AG04449 (cell line): ENCODE measurements at regions not wholly inside any gene's neighbourhood (a gene's known extent, or its start where the extent isn't known, plus 50 kb on each side); places are given as distances from the start of the nearest gene placed in this dataset.

Experiments used
- CTCF ChIA-PET: fragments of 350-600 bp; formaldehyde crosslinking; extraction: SDS; loops from one replicate; lab custom pipeline; 2021; ENCODE audit warnings: antibody characterized with exemption; lab: Yijun Ruan, JAX
- POLR2A ChIA-PET: fragments of 400-600, 350-600 bp; formaldehyde crosslinking; extraction: SDS; loops from one replicate; lab custom pipeline; 2020; ENCODE audit warnings: antibody characterized with exemption, inconsistent platforms; lab: Yijun Ruan, JAX
- DNase-seq: peaks from one replicate; pipeline ENCODE4 v3.0.0-alpha.2; 2010; ENCODE audit warnings: low read depth, low spot score
- H3K4me3 ChIP-seq: 2 replicates; pipeline ENCODE4 v1.5.1; 2011; ENCODE audit warnings: low read depth, mild to moderate bottlenecking, control low read depth, low read length
- TF ChIP-seq, protein P1 (sequence below): IDR thresholded peaks from one replicate; pipeline ENCODE4 v1.5.1; 2011; ENCODE audit warnings: mild to moderate bottlenecking, moderate library complexity, low read length, control low read depth, inconsistent platforms; ENCODE audit not compliant: insufficient read depth; ENCODE audit errors: missing control alignments

DNA sequence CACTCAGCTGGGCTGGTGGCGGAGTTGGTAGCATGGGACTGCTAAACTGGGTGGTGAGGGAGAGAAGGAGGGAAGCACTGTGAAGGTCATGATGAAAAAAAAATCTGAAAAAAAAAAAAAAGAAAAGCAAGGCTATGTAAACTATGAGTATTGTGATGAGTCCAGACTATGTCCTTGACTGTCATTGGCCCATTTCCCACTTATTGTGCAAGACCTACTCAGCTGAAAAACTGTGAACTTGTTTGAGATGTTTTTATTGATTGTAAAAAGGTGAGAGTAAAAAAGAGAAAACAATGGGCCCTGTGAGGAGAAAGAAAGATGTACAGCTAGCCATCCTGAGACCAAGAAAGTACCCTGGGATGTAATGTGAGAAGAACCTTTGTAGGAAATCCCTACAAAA lies 798.4 kb upstream of the TENM4 start:
- CTCF ChIA-PET: no interaction called here
- POLR2A ChIA-PET: no interaction called here
- DNase-seq: no peak
- H3K4me3 ChIP-seq: no peak overlapping the region
- TF ChIP-seq, protein P1, sequence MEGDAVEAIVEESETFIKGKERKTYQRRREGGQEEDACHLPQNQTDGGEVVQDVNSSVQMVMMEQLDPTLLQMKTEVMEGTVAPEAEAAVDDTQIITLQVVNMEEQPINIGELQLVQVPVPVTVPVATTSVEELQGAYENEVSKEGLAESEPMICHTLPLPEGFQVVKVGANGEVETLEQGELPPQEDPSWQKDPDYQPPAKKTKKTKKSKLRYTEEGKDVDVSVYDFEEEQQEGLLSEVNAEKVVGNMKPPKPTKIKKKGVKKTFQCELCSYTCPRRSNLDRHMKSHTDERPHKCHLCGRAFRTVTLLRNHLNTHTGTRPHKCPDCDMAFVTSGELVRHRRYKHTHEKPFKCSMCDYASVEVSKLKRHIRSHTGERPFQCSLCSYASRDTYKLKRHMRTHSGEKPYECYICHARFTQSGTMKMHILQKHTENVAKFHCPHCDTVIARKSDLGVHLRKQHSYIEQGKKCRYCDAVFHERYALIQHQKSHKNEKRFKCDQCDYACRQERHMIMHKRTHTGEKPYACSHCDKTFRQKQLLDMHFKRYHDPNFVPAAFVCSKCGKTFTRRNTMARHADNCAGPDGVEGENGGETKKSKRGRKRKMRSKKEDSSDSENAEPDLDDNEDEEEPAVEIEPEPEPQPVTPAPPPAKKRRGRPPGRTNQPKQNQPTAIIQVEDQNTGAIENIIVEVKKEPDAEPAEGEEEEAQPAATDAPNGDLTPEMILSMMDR: no peak

DNA sequence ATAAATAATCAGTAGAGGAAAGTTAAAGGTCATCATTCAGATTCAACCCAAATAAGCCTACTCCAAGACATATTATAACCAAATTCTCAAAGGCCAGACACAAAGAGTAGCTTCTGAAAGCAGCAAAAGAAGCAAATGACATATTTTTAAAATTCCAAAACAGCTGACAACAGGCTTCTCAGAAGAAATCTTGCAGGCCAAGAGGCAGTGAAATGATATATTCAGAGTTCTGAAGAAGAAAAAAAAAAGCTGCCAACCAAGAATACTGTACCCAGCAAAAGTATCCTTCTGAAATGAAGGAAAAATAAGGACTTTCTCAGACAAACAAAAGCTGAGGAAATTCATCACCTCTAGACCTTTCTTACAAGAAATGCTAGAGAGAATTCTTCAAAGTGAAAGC lies 787.1 kb upstream of the TENM4 start:
- POLR2A ChIA-PET: no interaction called here
- H3K4me3 ChIP-seq: no peak overlapping the region
- CTCF ChIA-PET: no interaction called here
- TF ChIP-seq, protein P1: no peak
- DNase-seq: no peak

DNA sequence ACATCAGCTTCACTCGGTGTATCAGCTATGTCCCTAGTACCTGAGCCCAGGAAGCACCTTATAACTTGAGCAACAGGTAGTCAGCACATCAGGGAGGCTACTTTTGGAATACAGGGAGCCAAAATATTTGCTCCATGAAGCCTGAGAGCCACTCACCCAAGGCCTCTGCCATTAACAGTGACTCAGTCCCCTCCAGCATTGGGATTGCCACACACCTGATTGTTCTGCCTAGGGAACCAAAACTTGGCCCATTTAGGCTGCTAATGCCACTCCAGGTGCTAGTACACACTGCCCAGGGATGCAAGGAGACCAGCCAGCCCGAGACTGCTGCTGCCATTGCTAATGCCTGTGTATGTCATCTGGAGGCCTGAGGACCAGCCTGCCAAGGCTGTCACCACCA lies 773.6 kb upstream of the TENM4 start:
- TF ChIP-seq, protein P1: no peak

DNA sequence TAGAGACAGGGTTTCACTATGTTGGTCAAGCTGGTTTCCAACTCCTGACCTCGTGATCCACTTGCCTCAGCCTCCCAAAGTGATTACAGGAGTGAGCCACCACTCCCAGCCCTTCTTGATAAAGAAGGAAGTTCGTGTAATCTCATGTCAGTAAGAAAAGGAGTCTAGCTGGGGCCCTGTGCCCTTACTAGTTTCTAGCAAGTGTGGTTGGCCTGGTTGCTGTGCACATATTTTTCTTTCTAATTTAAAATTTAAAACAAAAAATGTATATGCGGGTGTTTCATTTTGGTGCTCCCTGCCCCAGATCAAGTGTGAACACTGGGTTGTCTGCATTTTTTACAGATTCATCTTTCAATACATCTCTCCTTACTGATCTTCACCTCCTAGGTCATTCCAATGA lies 770.8 kb upstream of the TENM4 start:
- POLR2A ChIA-PET: no interaction called here
- CTCF ChIA-PET: no interaction called here
- TF ChIP-seq, protein P1: no peak
- no peak for DNase-seq
- no peak overlapping the region for H3K4me3 ChIP-seq

More for the DNA sequence above, 773.6 kb upstream of the TENM4 start:
- no peak overlapping the region for H3K4me3 ChIP-seq
- ChIA-PET CTCF (no interaction called here), POLR2A (no interaction called here)
- DNase-seq: no peak

DNA sequence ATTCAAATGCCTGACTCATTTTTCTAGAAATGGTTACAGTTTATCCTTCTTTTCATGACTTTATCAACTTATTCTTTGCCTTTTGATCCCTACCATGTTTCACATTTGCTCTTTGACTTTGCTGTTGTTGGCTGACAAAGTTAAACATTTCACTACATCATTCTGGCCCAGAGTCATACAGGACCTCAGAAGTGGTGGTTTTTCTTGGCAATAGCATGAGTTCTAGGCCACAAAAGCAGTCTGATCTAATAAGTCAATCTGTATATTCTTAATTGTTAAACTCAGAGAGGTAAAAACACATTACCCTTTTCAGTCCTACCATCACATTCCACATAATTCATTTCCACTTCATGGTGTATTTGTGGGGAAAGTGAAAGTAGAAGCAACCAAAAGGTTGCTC lies 763.2 kb upstream of the TENM4 start:
- no peak for DNase-seq
- ChIA-PET CTCF (no interaction called here), POLR2A (no interaction called here)
- TF ChIP-seq, protein P1: no peak
- no peak overlapping the region for H3K4me3 ChIP-seq

DNA sequence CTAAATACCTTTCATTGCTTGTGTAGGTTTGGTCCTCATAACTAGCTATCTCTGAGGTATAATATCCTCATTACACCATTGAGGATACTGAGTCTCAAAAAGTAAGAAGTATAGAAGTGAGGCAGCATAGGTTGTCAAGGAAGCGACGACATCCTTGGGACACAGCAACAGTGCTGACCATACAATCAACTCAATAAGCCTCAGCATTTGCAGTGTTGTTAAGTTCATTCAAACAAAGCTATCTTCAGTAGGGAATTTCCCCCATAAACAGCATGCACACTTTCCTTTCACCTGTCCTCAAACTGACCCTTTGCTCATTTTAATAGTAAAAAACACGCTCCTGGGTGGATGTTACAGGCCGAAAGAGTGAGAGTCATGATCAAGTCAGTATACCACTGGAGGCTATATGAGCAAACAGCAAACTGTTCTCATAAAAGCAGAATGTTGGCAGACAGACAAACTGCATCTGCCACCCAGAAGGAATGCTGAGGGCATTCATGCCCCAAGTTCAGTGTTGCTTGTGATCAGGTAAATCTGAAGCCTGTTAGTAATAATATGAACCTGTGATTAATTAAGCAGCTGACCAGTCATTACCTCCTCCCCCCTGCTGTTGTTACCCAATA lies 756.2 kb upstream of the TENM4 start:
- ChIA-PET CTCF (no interaction called here), POLR2A (no interaction called here)
- TF ChIP-seq, protein P1: no peak
- no peak overlapping the region for H3K4me3 ChIP-seq
- DNase-seq: no peak
